ENCODE measurements at regions not wholly inside any gene's neighbourhood (a gene's known extent, or its start where the extent isn't known, plus 50 kb on each side); places are given as distances from the start of the nearest gene placed in this dataset.

- Histone ChIP-seq H2AK5ac (ENCODE audit: low read depth, low read length) (no peak overlapping the region), H2BK20ac (ENCODE audit: low read depth, low read length) (no peak overlapping the region), H3K9ac (ENCODE audit: low read depth, low read length) (no peak overlapping the region), H3K23ac (ENCODE audit: low read depth, low read length) (no peak overlapping the region), H3K4me3 (ENCODE audit: insufficient read depth, low read depth, low read length) (no peak overlapping the region), H2AFZ (replicated peaks; ENCODE audit: low read length, poor library complexity) (no peak overlapping the region), H3K36me3 (ENCODE audit: control insufficient read depth, insufficient read depth, low read length) (no peaks in the 10 kb centered on the region), H3K14ac (replicated peaks; ENCODE audit: low read depth, low read length) (no peak overlapping the region), H3K27me3 (ENCODE audit: control insufficient read depth, insufficient read depth, low read length) (no peaks in the 10 kb centered on the region; the same call in 1 of the 2 replicates), H2BK5ac (ENCODE audit: low read depth, low read length, poor library complexity, severe bottlenecking) (no peak overlapping the region), H3K56ac (ENCODE audit: extremely low read depth, insufficient read depth, low read length) (no peak overlapping the region), H4K91ac (ENCODE audit: insufficient read depth, low read depth, low read length) (no peak overlapping the region), H3K18ac (ENCODE audit: low read depth, low read length) (no peak overlapping the region), H2BK15ac (ENCODE audit: low read depth, low read length) (no peak overlapping the region), H3K9me3 (ENCODE audit: control insufficient read depth, insufficient read depth, low read length) (no peaks in the 10 kb centered on the region), H2BK120ac (ENCODE audit: low read depth, low read length) (no peak overlapping the region), H3K27ac (ENCODE audit: insufficient read depth, low read length) (no peak overlapping the region), H3K4ac (ENCODE audit: low read depth, low read length) (no peak overlapping the region), H3K9me1 (ENCODE audit: insufficient read depth, low read length) (no peaks in the 10 kb centered on the region), H4K5ac (ENCODE audit: low read depth, low read length) (no peak overlapping the region), H3K4me1 (ENCODE audit: control insufficient read depth, insufficient read depth, low read length) (no peaks in the 10 kb centered on the region), H4K8ac (ENCODE audit: low read depth in 2 of 2, low read length in 2 of 2) (no peak overlapping the region), H3K4me2 (ENCODE audit: low read depth, low read length) (no peak overlapping the region), H2AK9ac (replicated peaks; ENCODE audit: low read depth, low read length, poor library complexity) (no peak overlapping the region), H4K20me1 (ENCODE audit: insufficient read depth, low read length) (no peaks in the 10 kb centered on the region), H3K79me1 (ENCODE audit: low read depth in 1 of 2, low read length in 2 of 2) (no peaks in the 10 kb centered on the region)
- dilution Hi-C loops (cut with HindIII; ENCODE audit: low sequenced_read_pairs, unreplicated experiment) (no loop called here), intact Hi-C loops (cut with micrococcal nuclease) (no loop called here), in situ Hi-C loops (cut with MboI; ENCODE audit: low sequenced_read_pairs) (no loop called here)
- BruUV-seq (replicated peaks): no TSS peak
- ChIA-PET CTCF (no interaction called here), POLR2A (ENCODE audit: unreplicated experiment) (no interaction called here)
- no CpG with 5 or more reads among the region's 3 CpGs for WGBS, 2 experiments (ENCODE audit: extremely low coverage in 2 of 2, insufficient read length in 1 of 2)
- DNase-seq (no peak), ATAC-seq (ENCODE audit: low read depth) (no peak)
- TF ChIP-seq SMC3 (IDR thresholded peaks at IDR 0.05; ENCODE audit: low read depth, low read length) (no peak), CTCF (conservative IDR thresholded peaks at IDR 0.05; ENCODE audit: low read depth, low read length) (no peak), RFX5 (IDR thresholded peaks at IDR 0.05; ENCODE audit: low read depth, low read length) (no peak), FOS (IDR thresholded peaks at IDR 0.05; ENCODE audit: low read depth, low read length) (no peak), CHD1 (IDR thresholded peaks at IDR 0.05; ENCODE audit: low read depth, low read length) (no peak), POLR2A (IDR thresholded peaks at IDR 0.05; ENCODE audit: low read depth, low read length) (no peak), USF2 (IDR thresholded peaks at IDR 0.05; ENCODE audit: low read depth, low read length) (no peak), ELK1 (IDR thresholded peaks at IDR 0.05; ENCODE audit: borderline replicate concordance, low read depth, low read length) (no peak), MXI1 (IDR thresholded peaks at IDR 0.05; ENCODE audit: borderline replicate concordance, low read depth, low read length) (no peak)
These were observed 83.5 kb downstream of the SKA1 start for GRCh38 chr18:50458366-50458765.

Measured in IMR-90 (cell line).